ENCODE measurements at regions not wholly inside any gene's neighbourhood (a gene's known extent, or its start where the extent isn't known, plus 50 kb on each side); places are given as distances from the start of the nearest gene placed in this dataset.
"Not testable (repeated sequence)": the region's sequence is repeated elsewhere in the genome, so short reads cannot be mapped to it uniquely, and the experiment has no call there.

DNA sequence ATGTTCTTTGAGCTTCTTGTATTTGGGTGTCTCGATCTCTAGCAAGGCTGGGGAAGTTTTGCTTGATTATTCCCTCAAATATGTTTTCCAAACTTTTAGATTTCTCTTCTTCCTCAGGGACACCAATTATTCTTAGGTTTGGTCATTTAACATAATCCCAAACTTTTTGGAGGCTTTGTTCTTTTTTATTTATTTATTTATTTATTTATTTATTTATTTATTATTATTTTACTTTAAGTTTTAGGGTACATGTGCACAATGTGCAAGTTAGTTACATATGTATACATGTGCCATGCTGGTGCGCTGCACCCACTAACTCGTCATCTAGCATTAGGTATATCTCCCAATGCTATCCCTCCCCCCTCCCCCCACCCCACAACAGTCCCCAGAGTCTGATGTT lies 52.1 kb upstream of the POC5 start:
- WGBS (ENCODE audit: extremely low coverage, insufficient read length, low lambda C conversion rate) = no CpG with 5 or more reads among the region's 3 CpGs
- H3K14ac ChIP-seq (ENCODE audit: insufficient read depth, low read length) = not testable (repeated sequence)

More for the DNA sequence above, 52.1 kb upstream of the POC5 start:
- H2BK120ac ChIP-seq (ENCODE audit: low read depth, low read length, poor library complexity, severe bottlenecking); H4K91ac ChIP-seq (ENCODE audit: insufficient read length, low read depth, low read length); H3T11ph ChIP-seq (ENCODE audit: low read length); H3K4me3 Mint-ChIP-seq; H4K5ac ChIP-seq (ENCODE audit: insufficient read length, low read depth, low read length); H4K20me1 ChIP-seq (ENCODE audit: control insufficient read depth, insufficient read depth, insufficient read length); H2BK20ac ChIP-seq (ENCODE audit: low read depth, low read length, poor library complexity, severe bottlenecking); H2BK5ac ChIP-seq (ENCODE audit: insufficient read length, low read length); H4K8ac ChIP-seq (replicated peaks; ENCODE audit: insufficient read length, low read depth, low read length); H2BK15ac ChIP-seq (ENCODE audit: low read depth, low read length); H3K4me2 ChIP-seq (ENCODE audit: insufficient read depth, insufficient read length, low read length); H3K79me1 ChIP-seq (ENCODE audit: insufficient read depth, low read depth, low read length, poor library complexity, severe bottlenecking); H3K23me2 ChIP-seq (ENCODE audit: insufficient read length, low read depth, low read length, poor library complexity, severe bottlenecking); H3K9ac ChIP-seq (ENCODE audit: extremely low read depth, insufficient read length, low read length); H3K4ac ChIP-seq (ENCODE audit: low read depth, low read length); H3K27me3 ChIP-seq (ENCODE audit: insufficient read depth, low read length); H3K27ac Mint-ChIP-seq; H3K27me3 Mint-ChIP-seq (ENCODE audit: low read depth); H3K56ac ChIP-seq (ENCODE audit: insufficient read length, low read depth, low read length); H3K9me3 ChIP-seq (ENCODE audit: control insufficient read depth, low read depth, low read length); H2BK12ac ChIP-seq (ENCODE audit: insufficient read length, low read depth, low read length); DNase-seq; H3K79me2 ChIP-seq (ENCODE audit: insufficient read depth, low read length); H2AK5ac ChIP-seq (ENCODE audit: insufficient read length, low read length); H3K18ac ChIP-seq (ENCODE audit: insufficient read length, low read depth, low read length); H3K4me1 Mint-ChIP-seq; H3K27ac ChIP-seq (ENCODE audit: insufficient read length, low read depth, low read length); H2AFZ ChIP-seq (ENCODE audit: low read length); H3K36me3 Mint-ChIP-seq (ENCODE audit: insufficient read depth in 1 of 3, low read depth in 3 of 3); H3K4me1 ChIP-seq (ENCODE audit: insufficient read depth, low read length); H3K23ac ChIP-seq (ENCODE audit: insufficient read length, low read depth, low read length): not testable (repeated sequence)
- H3K9me3 Mint-ChIP-seq = peaks cover 39 to 50% of the 10 kb centered on the region in 2 experiments

Measured in H9 (cell line).